K562 (cell line): ENCODE measurements at regions not wholly inside any gene's neighbourhood (a gene's known extent, or its start where the extent isn't known, plus 50 kb on each side); places are given as distances from the start of the nearest gene placed in this dataset.

Source experiments
- DACH1 ChIP-seq: fragments of 450-650 bp; IDR thresholded peaks from 2 replicates; pipeline ENCODE4 v1.6.1; 2018; ENCODE audit not compliant: partially characterized antibody
- RBM17 ChIP-seq: fragments of 200-400 bp; formaldehyde crosslinking; IDR thresholded peaks from 2 replicates; pipeline ENCODE4 v1.6.1; 2017; ENCODE audit warnings: low read depth, mild to moderate bottlenecking, low read length, borderline replicate concordance
- SNIP1 ChIP-seq: fragments of 450-650 bp; IDR thresholded peaks from 2 replicates; pipeline ENCODE4 v1.7.1; 2017; ENCODE audit warnings: low read depth, mild to moderate bottlenecking
- TGIF2 ChIP-seq: sonication (generic); formaldehyde crosslinking; IDR thresholded peaks from 2 replicates; pipeline ENCODE4 v1.8.1; 2022; ENCODE audit warnings: mild to moderate bottlenecking, missing genetic modification reagents, moderate library complexity
- XRCC3 ChIP-seq: fragments of 450-650 bp; IDR thresholded peaks from 2 replicates; pipeline ENCODE4 v1.6.1; 2017; ENCODE audit warnings: mild to moderate bottlenecking, moderate library complexity
- TF ChIP-seq, protein P1 (sequence below): fragments of 250-450 bp; sonication (Bioruptor Pico); IDR thresholded peaks from 2 replicates; pipeline ENCODE4 v1.4.0; 2020
- TF ChIP-seq, protein P2 (sequence below): sonication (generic); formaldehyde crosslinking; IDR thresholded peaks from 2 replicates; pipeline ENCODE4 v1.8.0; 2022; ENCODE audit warnings: missing genetic modification reagents, mild to moderate bottlenecking, borderline replicate concordance

DNA sequence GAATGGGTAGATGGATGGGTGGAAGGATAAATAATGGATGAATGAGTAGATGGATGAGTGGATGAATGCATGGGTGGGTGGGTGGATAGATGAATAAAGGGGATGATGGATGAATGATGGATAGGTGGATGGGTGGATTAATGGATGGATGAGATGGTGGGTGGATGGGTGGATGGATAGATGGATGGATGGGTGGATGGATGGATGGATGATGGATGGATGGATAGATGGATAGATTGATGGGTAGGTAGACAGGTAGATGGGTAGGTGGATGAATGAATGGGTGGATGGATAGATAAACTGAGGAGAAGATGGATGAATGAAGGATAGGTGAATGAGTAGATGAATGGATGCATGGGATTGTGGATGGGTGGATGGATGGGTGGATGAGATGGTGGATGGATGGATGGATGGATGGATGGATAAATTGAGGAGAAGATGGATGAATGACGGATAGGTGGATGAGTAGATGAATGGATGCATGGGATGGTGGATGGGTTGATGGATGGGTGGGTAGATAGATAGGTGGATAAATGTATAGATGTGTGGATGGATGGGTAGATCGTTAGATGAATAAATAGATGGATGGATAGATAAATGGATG, 331.3 kb downstream of the MN1 start (continued):
- TF ChIP-seq, protein P1, sequence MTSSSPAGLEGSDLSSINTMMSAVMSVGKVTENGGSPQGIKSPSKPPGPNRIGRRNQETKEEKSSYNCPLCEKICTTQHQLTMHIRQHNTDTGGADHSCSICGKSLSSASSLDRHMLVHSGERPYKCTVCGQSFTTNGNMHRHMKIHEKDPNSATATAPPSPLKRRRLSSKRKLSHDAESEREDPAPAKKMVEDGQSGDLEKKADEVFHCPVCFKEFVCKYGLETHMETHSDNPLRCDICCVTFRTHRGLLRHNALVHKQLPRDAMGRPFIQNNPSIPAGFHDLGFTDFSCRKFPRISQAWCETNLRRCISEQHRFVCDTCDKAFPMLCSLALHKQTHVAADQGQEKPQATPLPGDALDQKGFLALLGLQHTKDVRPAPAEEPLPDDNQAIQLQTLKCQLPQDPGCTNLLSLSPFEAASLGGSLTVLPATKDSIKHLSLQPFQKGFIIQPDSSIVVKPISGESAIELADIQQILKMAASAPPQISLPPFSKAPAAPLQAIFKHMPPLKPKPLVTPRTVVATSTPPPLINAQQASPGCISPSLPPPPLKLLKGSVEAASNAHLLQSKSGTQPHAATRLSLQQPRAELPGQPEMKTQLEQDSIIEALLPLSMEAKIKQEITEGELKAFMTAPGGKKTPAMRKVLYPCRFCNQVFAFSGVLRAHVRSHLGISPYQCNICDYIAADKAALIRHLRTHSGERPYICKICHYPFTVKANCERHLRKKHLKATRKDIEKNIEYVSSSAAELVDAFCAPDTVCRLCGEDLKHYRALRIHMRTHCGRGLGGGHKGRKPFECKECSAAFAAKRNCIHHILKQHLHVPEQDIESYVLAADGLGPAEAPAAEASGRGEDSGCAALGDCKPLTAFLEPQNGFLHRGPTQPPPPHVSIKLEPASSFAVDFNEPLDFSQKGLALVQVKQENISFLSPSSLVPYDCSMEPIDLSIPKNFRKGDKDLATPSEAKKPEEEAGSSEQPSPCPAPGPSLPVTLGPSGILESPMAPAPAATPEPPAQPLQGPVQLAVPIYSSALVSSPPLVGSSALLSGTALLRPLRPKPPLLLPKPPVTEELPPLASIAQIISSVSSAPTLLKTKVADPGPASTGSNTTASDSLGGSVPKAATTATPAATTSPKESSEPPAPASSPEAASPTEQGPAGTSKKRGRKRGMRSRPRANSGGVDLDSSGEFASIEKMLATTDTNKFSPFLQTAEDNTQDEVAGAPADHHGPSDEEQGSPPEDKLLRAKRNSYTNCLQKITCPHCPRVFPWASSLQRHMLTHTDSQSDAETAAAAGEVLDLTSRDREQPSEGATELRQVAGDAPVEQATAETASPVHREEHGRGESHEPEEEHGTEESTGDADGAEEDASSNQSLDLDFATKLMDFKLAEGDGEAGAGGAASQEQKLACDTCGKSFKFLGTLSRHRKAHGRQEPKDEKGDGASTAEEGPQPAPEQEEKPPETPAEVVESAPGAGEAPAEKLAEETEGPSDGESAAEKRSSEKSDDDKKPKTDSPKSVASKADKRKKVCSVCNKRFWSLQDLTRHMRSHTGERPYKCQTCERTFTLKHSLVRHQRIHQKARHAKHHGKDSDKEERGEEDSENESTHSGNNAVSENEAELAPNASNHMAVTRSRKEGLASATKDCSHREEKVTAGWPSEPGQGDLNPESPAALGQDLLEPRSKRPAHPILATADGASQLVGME (CRISPR knock-in tag): no peak
- no peak for TF ChIP-seq SNIP1
- no peak for TF ChIP-seq XRCC3
- TF ChIP-seq, protein P2, sequence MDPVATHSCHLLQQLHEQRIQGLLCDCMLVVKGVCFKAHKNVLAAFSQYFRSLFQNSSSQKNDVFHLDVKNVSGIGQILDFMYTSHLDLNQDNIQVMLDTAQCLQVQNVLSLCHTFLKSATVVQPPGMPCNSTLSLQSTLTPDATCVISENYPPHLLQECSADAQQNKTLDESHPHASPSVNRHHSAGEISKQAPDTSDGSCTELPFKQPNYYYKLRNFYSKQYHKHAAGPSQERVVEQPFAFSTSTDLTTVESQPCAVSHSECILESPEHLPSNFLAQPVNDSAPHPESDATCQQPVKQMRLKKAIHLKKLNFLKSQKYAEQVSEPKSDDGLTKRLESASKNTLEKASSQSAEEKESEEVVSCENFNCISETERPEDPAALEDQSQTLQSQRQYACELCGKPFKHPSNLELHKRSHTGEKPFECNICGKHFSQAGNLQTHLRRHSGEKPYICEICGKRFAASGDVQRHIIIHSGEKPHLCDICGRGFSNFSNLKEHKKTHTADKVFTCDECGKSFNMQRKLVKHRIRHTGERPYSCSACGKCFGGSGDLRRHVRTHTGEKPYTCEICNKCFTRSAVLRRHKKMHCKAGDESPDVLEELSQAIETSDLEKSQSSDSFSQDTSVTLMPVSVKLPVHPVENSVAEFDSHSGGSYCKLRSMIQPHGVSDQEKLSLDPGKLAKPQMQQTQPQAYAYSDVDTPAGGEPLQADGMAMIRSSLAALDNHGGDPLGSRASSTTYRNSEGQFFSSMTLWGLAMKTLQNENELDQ (CRISPR knock-in tag): no peak
- no peak for TF ChIP-seq DACH1
- TF ChIP-seq TGIF2 (CRISPR knock-in tag): no peak
- no peak for TF ChIP-seq RBM17
- TF ChIP-seq, all 486 proteins: peak for 0
